GM12878 (cell line): ENCODE measurements at regions not wholly inside any gene's neighbourhood (a gene's known extent, or its start where the extent isn't known, plus 50 kb on each side); places are given as distances from the start of the nearest gene placed in this dataset.

Experiments
- ATAC-seq: fragments of 200-7000 bp; cut with Tn5 transposase; 3 replicates; pipeline ENCODE4 v1.9.1; 2020; ENCODE audit warnings: mild to moderate bottlenecking, moderate library complexity
- BruUV-seq: library from RNA; stranded (reverse); fragments of 400-500 nt; replicated peaks from 2 replicates; lab custom pipeline; 2021; lab: Mats Ljungman, UMichigan
- CTCF ChIA-PET: fragments of 300-600 bp; sonication (Branson Sonifier 250); formaldehyde crosslinking; extraction: SDS; loops from one replicate; lab custom pipeline; 2021; ENCODE audit warnings: inconsistent platforms; lab: Yijun Ruan, JAX
- POLR2A ChIA-PET: fragments of 350-600 bp; formaldehyde crosslinking; extraction: SDS; loops from one replicate; lab custom pipeline; 2021; ENCODE audit warnings: inconsistent platforms; lab: Charles Lee
- RAD21 ChIA-PET: fragments of 300-600 bp; sonication (Branson Sonifier 250); formaldehyde crosslinking; loops from one replicate; lab custom pipeline; 2023; ENCODE audit warnings: antibody characterized with exemption; ENCODE audit not compliant: unreplicated experiment; lab: Charles Lee
- SMC1A ChIA-PET: fragments of 300-600 bp; sonication (Branson Sonifier 250); formaldehyde crosslinking; loops from one replicate; lab custom pipeline; 2023; ENCODE audit not compliant: unreplicated experiment, uncharacterized antibody; lab: Charles Lee
- DNase-seq: peaks from one replicate; pipeline ENCODE4 v3.0.0-alpha.2; 2011; ENCODE audit warnings: low read depth, low spot score
- FAIRE-seq: peaks from 3 replicates; lab custom pipeline; 2011; peaks lifted over from hg19 to GRCh38; lab: Jason Lieb, UNC
- H2AFZ ChIP-seq: 2 replicates; pipeline ENCODE4 v1.6.0; 2011; ENCODE audit warnings: low read depth, low read length, control low read depth; ENCODE audit not compliant: control insufficient read depth
- H3K27ac ChIP-seq: 2 replicates; pipeline ENCODE4 v1.5.1; 2011; ENCODE audit warnings: control low read depth; ENCODE audit not compliant: control insufficient read depth, insufficient read depth
- H3K27me3 ChIP-seq, 2 experiments: replicated peaks in 1 of 2; 2 replicates each; pipeline versions ENCODE4 v1.6.0 to v1.6.1; 2011; ENCODE audit warnings: low read length in 1 of 2; ENCODE audit not compliant: control insufficient read depth in 2 of 2, insufficient read depth in 2 of 2
- H3K36me3 ChIP-seq, 2 experiments: 2 replicates each; pipeline ENCODE4 v1.5.1; 2011; ENCODE audit warnings: low read length in 1 of 2; ENCODE audit not compliant: control insufficient read depth in 2 of 2, insufficient read depth in 2 of 2
- H3K4me1 ChIP-seq: 2 replicates; pipeline ENCODE4 v1.6.1; 2011; ENCODE audit warnings: mild to moderate bottlenecking, low read length, moderate library complexity, mixed read lengths; ENCODE audit not compliant: control insufficient read depth, insufficient read depth
- H3K4me2 ChIP-seq: 2 replicates; pipeline ENCODE4 v1.6.0; 2011; ENCODE audit warnings: control low read depth; ENCODE audit not compliant: control insufficient read depth, insufficient read depth
- H3K4me3 ChIP-seq: fragments of 200-600 bp; sonication (generic); 2 replicates; pipeline ENCODE4 v1.5.1; 2016
- H3K79me2 ChIP-seq: 2 replicates; pipeline ENCODE4 v1.6.0; 2011; ENCODE audit warnings: low read length; ENCODE audit not compliant: control insufficient read depth, insufficient read depth
- H3K9ac ChIP-seq: 2 replicates; pipeline ENCODE4 v1.8.0; 2011; ENCODE audit warnings: low read length, control low read depth, mixed read lengths; ENCODE audit not compliant: control insufficient read depth, insufficient read depth
- H3K9me3 ChIP-seq: replicated peaks from 3 replicates; pipeline ENCODE4 v1.5.1; 2011; ENCODE audit warnings: mild to moderate bottlenecking, low read length; ENCODE audit not compliant: control insufficient read depth, insufficient read depth
- H4K20me1 ChIP-seq: 2 replicates; pipeline ENCODE4 v1.6.0; 2011; ENCODE audit not compliant: control insufficient read depth, insufficient read depth
- EGR1 ChIP-seq, 2 experiments: IDR thresholded peaks; 1 replicate in 1 of 2; 2 replicates in 1 of 2; pipeline ENCODE4 v1.6.1; 2011 to 2012; ENCODE audit warnings: low read depth in 2 of 2, low read length in 2 of 2, borderline replicate concordance in 1 of 2, mild to moderate bottlenecking in 1 of 2, moderate library complexity in 1 of 2
- IKZF2 ChIP-seq, 2 experiments: fragments of 450-650 bp; IDR thresholded peaks; 2 replicates each; pipeline ENCODE4 v1.6.1; 2017; ENCODE audit warnings: mild to moderate bottlenecking in 2 of 2, moderate library complexity in 2 of 2
- RAD51 ChIP-seq: fragments of 450-650 bp; IDR thresholded peaks from 2 replicates; pipeline ENCODE4 v1.6.1; 2016; ENCODE audit warnings: moderate library complexity, mild to moderate bottlenecking, inconsistent platforms
- SMAD1 ChIP-seq: fragments of 450-650 bp; IDR thresholded peaks from 2 replicates; pipeline ENCODE4 v1.6.1; 2018; ENCODE audit warnings: mild to moderate bottlenecking, low read depth; ENCODE audit not compliant: partially characterized antibody
- SPI1 ChIP-seq: IDR thresholded peaks from 2 replicates; pipeline ENCODE4 v1.6.1; 2011; ENCODE audit warnings: low read depth, mild to moderate bottlenecking, low read length, moderate library complexity, borderline replicate concordance; ENCODE audit not compliant: insufficient read depth
- ZSCAN29 ChIP-seq: fragments of 450-650 bp; IDR thresholded peaks from 2 replicates; pipeline ENCODE4 v1.6.1; 2017; ENCODE audit warnings: mild to moderate bottlenecking, moderate library complexity
- WGBS: methylation state at CpG from one replicate; pipeline ENCODE4 v1.1.6; 2016; ENCODE audit warnings: low lambda C conversion rate; ENCODE audit not compliant: insufficient replicate concordance, insufficient coverage; ENCODE audit errors: missing lambda C conversion rate; 5-methylcytosine and 5-hydroxymethylcytosine counted together
- in situ Hi-C: fragments of 300-500 bp; cut with MboI; formaldehyde crosslinking; loops from 9 replicates; pipeline ENCODE4 v1.14.3; 2018; ENCODE audit warnings: mixed read lengths
- intact Hi-C: fragments of 100-400 bp; cut with micrococcal nuclease; formaldehyde crosslinking; loops from one replicate; pipeline ENCODE4 v1.14.2; 2022; ENCODE audit not compliant: unreplicated experiment
- TF ChIP-seq, protein P1 (sequence below): fragments of 150-350 bp; IDR thresholded peaks from 2 replicates; pipeline ENCODE4 v1.6.1; 2014; ENCODE audit warnings: mild to moderate bottlenecking, low read depth, low read length
- TF ChIP-seq, protein P2 (sequence below): fragments of 450-650 bp; IDR thresholded peaks from 2 replicates; pipeline ENCODE4 v1.6.1; 2017; ENCODE audit warnings: mild to moderate bottlenecking, low read depth, inconsistent platforms; ENCODE audit not compliant: poor library complexity, severe bottlenecking
- TF ChIP-seq, protein P3 (sequence below): IDR thresholded peaks from 2 replicates; pipeline ENCODE4 v1.6.1; 2012; ENCODE audit warnings: low read depth, low read length, improper control_type of control experiment
- TF ChIP-seq, protein P4 (sequence below): fragments of 450-650 bp; IDR thresholded peaks from 2 replicates; pipeline ENCODE4 v1.6.1; 2016; ENCODE audit warnings: mild to moderate bottlenecking
- TF ChIP-seq, protein P5 (sequence below): IDR thresholded peaks from 2 replicates; pipeline ENCODE4 v1.6.1; 2011; ENCODE audit warnings: low read depth, mild to moderate bottlenecking, low read length, moderate library complexity, borderline replicate concordance; ENCODE audit errors: extremely low read depth
- TF ChIP-seq, protein P6 (sequence below): fragments of 450-650 bp; IDR thresholded peaks from 2 replicates; pipeline ENCODE4 v1.6.1; 2018; ENCODE audit warnings: borderline replicate concordance, mild to moderate bottlenecking; ENCODE audit not compliant: partially characterized antibody

DNA sequence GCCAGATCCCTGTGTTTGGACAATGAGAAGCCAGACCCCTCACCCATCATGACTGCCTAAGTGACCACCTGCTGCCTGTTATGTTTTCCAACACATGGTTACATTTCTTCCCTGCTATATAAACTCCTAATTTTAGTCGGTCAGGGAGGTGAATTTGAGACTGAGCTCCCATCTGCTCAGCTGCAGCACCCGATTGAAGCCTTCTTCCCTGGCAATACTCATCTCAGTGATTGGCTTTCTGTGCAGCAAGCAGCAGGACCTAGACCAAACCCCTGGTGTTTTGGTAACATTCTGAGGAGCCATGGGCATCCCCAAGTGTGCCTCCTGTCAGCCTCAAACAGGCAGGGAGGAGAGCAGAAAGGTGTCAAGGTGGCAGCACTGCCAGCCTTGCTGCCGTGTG is 141.2 kb downstream of the CD8B2 start (continued):
- no peak for TF ChIP-seq EGR1 (IDR thresholded peaks at IDR 0.05; ENCODE audit: borderline replicate concordance in 1 of 2, low read depth in 2 of 2, low read length in 2 of 2)

DNA sequence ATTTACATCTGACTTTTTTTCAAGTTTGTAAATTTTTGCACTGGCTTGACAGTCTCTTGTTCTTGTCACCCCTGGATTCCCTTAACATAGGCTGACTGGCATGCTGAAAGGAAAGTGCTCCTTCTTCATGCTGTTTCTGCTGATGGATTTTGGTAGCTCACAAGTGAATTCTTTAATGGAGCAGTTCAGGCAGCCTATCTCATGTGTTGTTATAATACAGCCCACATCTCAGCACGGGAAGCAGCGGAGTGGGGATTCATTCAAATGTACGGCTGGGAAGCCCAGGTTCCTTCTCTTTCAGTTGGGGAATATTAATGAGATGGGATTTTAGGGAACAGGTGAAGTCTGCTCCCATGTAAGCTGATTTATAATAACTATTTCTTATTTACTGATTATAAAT is 142.8 kb downstream of the CD8B2 start:
- no TSS peak for BruUV-seq
- 20% methylated on average over 3 of the region's 3 CpGs for WGBS
- H2AFZ ChIP-seq = no peak overlapping the region
- in situ Hi-C loops = no loop called here
- ChIA-PET POLR2A (no interaction called here), SMC1A (no interaction called here), RAD21 (no interaction called here), CTCF (no interaction called here)
- intact Hi-C loops = loop anchor here (10.0 kb wide), 1 partner anchor 1555 kb away; no protein-coding TSS in a partner anchor
- no peaks in the 10 kb centered on the region for H3K79me2 ChIP-seq
- H3K9ac ChIP-seq = no peak overlapping the region
- ATAC-seq = no peak
- no peaks in the 10 kb centered on the region for H3K4me1 ChIP-seq
- no peak for FAIRE-seq
- DNase-seq = no peak
- H3K27me3 ChIP-seq = no peaks in the 10 kb centered on the region
- no peaks in the 10 kb centered on the region for H3K36me3 ChIP-seq
- no peaks in the 10 kb centered on the region; the same call in 2 of the 3 replicates for H3K9me3 ChIP-seq
- no peak overlapping the region for H3K27ac ChIP-seq
- H3K4me2 ChIP-seq = no peak overlapping the region
- H3K4me3 ChIP-seq = no peak overlapping the region
- H4K20me1 ChIP-seq = no peaks in the 10 kb centered on the region
- TF ChIP-seq, protein P1, sequence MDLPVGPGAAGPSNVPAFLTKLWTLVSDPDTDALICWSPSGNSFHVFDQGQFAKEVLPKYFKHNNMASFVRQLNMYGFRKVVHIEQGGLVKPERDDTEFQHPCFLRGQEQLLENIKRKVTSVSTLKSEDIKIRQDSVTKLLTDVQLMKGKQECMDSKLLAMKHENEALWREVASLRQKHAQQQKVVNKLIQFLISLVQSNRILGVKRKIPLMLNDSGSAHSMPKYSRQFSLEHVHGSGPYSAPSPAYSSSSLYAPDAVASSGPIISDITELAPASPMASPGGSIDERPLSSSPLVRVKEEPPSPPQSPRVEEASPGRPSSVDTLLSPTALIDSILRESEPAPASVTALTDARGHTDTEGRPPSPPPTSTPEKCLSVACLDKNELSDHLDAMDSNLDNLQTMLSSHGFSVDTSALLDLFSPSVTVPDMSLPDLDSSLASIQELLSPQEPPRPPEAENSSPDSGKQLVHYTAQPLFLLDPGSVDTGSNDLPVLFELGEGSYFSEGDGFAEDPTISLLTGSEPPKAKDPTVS = no peak
- TF ChIP-seq, protein P2, sequence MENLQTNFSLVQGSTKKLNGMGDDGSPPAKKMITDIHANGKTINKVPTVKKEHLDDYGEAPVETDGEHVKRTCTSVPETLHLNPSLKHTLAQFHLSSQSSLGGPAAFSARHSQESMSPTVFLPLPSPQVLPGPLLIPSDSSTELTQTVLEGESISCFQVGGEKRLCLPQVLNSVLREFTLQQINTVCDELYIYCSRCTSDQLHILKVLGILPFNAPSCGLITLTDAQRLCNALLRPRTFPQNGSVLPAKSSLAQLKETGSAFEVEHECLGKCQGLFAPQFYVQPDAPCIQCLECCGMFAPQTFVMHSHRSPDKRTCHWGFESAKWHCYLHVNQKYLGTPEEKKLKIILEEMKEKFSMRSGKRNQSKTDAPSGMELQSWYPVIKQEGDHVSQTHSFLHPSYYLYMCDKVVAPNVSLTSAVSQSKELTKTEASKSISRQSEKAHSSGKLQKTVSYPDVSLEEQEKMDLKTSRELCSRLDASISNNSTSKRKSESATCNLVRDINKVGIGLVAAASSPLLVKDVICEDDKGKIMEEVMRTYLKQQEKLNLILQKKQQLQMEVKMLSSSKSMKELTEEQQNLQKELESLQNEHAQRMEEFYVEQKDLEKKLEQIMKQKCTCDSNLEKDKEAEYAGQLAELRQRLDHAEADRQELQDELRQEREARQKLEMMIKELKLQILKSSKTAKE = no peak
- no peak for TF ChIP-seq ZSCAN29
- TF ChIP-seq SPI1 = no peak
- TF ChIP-seq, protein P3, sequence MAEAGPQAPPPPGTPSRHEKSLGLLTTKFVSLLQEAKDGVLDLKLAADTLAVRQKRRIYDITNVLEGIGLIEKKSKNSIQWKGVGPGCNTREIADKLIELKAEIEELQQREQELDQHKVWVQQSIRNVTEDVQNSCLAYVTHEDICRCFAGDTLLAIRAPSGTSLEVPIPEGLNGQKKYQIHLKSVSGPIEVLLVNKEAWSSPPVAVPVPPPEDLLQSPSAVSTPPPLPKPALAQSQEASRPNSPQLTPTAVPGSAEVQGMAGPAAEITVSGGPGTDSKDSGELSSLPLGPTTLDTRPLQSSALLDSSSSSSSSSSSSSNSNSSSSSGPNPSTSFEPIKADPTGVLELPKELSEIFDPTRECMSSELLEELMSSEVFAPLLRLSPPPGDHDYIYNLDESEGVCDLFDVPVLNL = no peak
- TF ChIP-seq, protein P4, sequence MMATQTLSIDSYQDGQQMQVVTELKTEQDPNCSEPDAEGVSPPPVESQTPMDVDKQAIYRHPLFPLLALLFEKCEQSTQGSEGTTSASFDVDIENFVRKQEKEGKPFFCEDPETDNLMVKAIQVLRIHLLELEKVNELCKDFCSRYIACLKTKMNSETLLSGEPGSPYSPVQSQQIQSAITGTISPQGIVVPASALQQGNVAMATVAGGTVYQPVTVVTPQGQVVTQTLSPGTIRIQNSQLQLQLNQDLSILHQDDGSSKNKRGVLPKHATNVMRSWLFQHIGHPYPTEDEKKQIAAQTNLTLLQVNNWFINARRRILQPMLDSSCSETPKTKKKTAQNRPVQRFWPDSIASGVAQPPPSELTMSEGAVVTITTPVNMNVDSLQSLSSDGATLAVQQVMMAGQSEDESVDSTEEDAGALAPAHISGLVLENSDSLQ = no peak
- no peak for TF ChIP-seq RAD51
- TF ChIP-seq, protein P5, sequence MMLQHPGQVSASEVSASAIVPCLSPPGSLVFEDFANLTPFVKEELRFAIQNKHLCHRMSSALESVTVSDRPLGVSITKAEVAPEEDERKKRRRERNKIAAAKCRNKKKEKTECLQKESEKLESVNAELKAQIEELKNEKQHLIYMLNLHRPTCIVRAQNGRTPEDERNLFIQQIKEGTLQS = no peak
- no peak for TF ChIP-seq SMAD1
- TF ChIP-seq, protein P6, sequence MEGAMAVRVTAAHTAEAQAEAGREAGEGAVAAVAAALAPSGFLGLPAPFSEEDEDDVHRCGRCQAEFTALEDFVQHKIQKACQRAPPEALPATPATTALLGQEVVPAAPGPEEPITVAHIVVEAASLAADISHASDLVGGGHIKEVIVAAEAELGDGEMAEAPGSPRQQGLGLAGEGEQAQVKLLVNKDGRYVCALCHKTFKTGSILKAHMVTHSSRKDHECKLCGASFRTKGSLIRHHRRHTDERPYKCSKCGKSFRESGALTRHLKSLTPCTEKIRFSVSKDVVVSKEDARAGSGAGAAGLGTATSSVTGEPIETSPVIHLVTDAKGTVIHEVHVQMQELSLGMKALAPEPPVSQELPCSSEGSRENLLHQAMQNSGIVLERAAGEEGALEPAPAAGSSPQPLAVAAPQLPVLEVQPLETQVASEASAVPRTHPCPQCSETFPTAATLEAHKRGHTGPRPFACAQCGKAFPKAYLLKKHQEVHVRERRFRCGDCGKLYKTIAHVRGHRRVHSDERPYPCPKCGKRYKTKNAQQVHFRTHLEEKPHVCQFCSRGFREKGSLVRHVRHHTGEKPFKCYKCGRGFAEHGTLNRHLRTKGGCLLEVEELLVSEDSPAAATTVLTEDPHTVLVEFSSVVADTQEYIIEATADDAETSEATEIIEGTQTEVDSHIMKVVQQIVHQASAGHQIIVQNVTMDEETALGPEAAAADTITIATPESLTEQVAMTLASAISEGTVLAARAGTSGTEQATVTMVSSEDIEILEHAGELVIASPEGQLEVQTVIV = no peak
- TF ChIP-seq IKZF2 (IDR thresholded peaks at IDR 0.05) = no peak
